A673 (cell line): ENCODE measurements at regions not wholly inside any gene's neighbourhood (a gene's known extent, or its start where the extent isn't known, plus 50 kb on each side); places are given as distances from the start of the nearest gene placed in this dataset.

Experiments
- BruUV-seq: library from RNA; stranded (reverse); fragments of 400-500 nt; replicated peaks from 2 replicates; lab custom pipeline; 2021; lab: Mats Ljungman, UMichigan
- CTCF ChIA-PET: fragments of 300-600 bp; sonication (Branson Sonifier 250); formaldehyde crosslinking; loops from one replicate; lab custom pipeline; 2022; ENCODE audit warnings: antibody characterized with exemption; lab: Charles Lee
- POLR2A ChIA-PET: fragments of 300-600 bp; sonication (Branson Sonifier 250); formaldehyde crosslinking; loops from one replicate; lab custom pipeline; 2022; ENCODE audit warnings: antibody characterized with exemption; ENCODE audit not compliant: low non-redundant PET; lab: Charles Lee
- DNase-seq: peaks from one replicate; pipeline ENCODE4 v3.0.0-alpha.2; 2015; ENCODE audit warnings: low spot score
- H3K27ac ChIP-seq: fragments of 200-600 bp; sonication (generic); 2 replicates; pipeline ENCODE4 v1.5.1; 2016; ENCODE audit warnings: mixed run types, low read depth, mild to moderate bottlenecking, mixed read lengths, antibody characterized with exemption, low read length; ENCODE audit not compliant: poor library complexity, severe bottlenecking
- H3K27me3 ChIP-seq: fragments of 200-600 bp; sonication (generic); replicated peaks from 2 replicates; pipeline ENCODE4 v1.6.1; 2017; ENCODE audit warnings: mixed run types, low read depth, mild to moderate bottlenecking, mixed read lengths, antibody characterized with exemption, low read length; ENCODE audit not compliant: insufficient read depth, poor library complexity
- H3K36me3 ChIP-seq: fragments of 200-600 bp; sonication (generic); 2 replicates; pipeline ENCODE4 v1.6.1; 2016; ENCODE audit warnings: mixed run types, mild to moderate bottlenecking, mixed read lengths, antibody characterized with exemption, low read length; ENCODE audit not compliant: insufficient read depth, poor library complexity, severe bottlenecking
- H3K4me1 ChIP-seq: fragments of 200-600 bp; sonication (generic); 2 replicates; pipeline ENCODE4 v1.6.1; 2017; ENCODE audit warnings: mixed run types, mild to moderate bottlenecking, mixed read lengths, antibody characterized with exemption, low read length; ENCODE audit not compliant: insufficient read depth, poor library complexity, severe bottlenecking
- H3K4me3 ChIP-seq: fragments of 200-600 bp; sonication (generic); 2 replicates; pipeline ENCODE4 v1.5.1; 2016; ENCODE audit warnings: low read depth, mixed run types, mild to moderate bottlenecking, mixed read lengths, low read length; ENCODE audit not compliant: poor library complexity, severe bottlenecking
- H3K9me3 ChIP-seq: fragments of 200-600 bp; sonication (generic); 2 replicates; pipeline ENCODE4 v1.6.1; 2016; ENCODE audit warnings: mixed run types, low read depth, mild to moderate bottlenecking, mixed read lengths, antibody characterized with exemption, low read length; ENCODE audit not compliant: poor library complexity, severe bottlenecking
- CTCF ChIP-seq: fragments of 300-800, 200-600 bp; sonication (generic); conservative IDR thresholded peaks from 2 replicates; pipeline ENCODE4 v1.5.1; 2017; ENCODE audit warnings: low read depth, mild to moderate bottlenecking, antibody characterized with exemption, low read length, moderate library complexity, mixed read lengths
- EZH2 ChIP-seq: fragments of 200-600 bp; sonication (generic); IDR thresholded peaks from 2 replicates; pipeline ENCODE4 v1.6.1; 2017; ENCODE audit warnings: borderline replicate concordance, low read depth, mild to moderate bottlenecking, mixed read lengths, antibody characterized with exemption, low read length; ENCODE audit not compliant: poor library complexity, severe bottlenecking
- intact Hi-C: fragments of 100-400 bp; cut with micrococcal nuclease; formaldehyde crosslinking; loops from one replicate; pipeline ENCODE4 v1.10.0; 2022; ENCODE audit not compliant: unreplicated experiment

GRCh38 chr13:78709028-78709427 lies 50.1 kb upstream of the OBI1 start:
- POLR2A ChIA-PET = no interaction called here
- H3K9me3 ChIP-seq = no peaks in the 10 kb centered on the region
- BruUV-seq = no TSS peak
- H3K27me3 ChIP-seq = peaks cover 7% of the 10 kb centered on the region
- intact Hi-C loops = no loop called here
- no peak overlapping the region for H3K4me3 ChIP-seq
- H3K36me3 ChIP-seq = no peaks in the 10 kb centered on the region
- CTCF ChIA-PET = no interaction called here
- H3K4me1 ChIP-seq = peaks cover 3% of the 10 kb centered on the region
- H3K27ac ChIP-seq = no peak overlapping the region
- DNase-seq = no peak
- no peak for TF ChIP-seq EZH2
- no peak for TF ChIP-seq CTCF
